HFFc6 (cell line): ENCODE measurements at regions not wholly inside any gene's neighbourhood (a gene's known extent, or its start where the extent isn't known, plus 50 kb on each side); places are given as distances from the start of the nearest gene placed in this dataset.

Source experiments
- DNase-seq: peaks from one replicate; pipeline ENCODE4 v3.0.0-alpha.2; 2018
- H3K27ac Mint-ChIP-seq: 2 replicates; pipeline ENCODE4 v1.8.0; 2020; ENCODE audit warnings: mild to moderate bottlenecking, mixed read lengths
- H3K27me3 Mint-ChIP-seq: 2 replicates; pipeline ENCODE4 v1.8.0; 2021; ENCODE audit warnings: mild to moderate bottlenecking, moderate library complexity, mixed read lengths; ENCODE audit not compliant: insufficient read depth
- H3K36me3 Mint-ChIP-seq: 2 replicates; pipeline ENCODE4 v1.8.0; 2021; ENCODE audit warnings: low read depth, mixed read lengths
- H3K4me1 Mint-ChIP-seq: 2 replicates; pipeline ENCODE4 v1.8.0; 2020; ENCODE audit warnings: low read depth, mixed read lengths
- H3K4me3 Mint-ChIP-seq: 2 replicates; pipeline ENCODE4 v1.8.0; 2020; ENCODE audit warnings: mild to moderate bottlenecking, moderate library complexity, mixed read lengths
- H3K9me3 Mint-ChIP-seq: 2 replicates; pipeline ENCODE4 v1.8.0; 2020; ENCODE audit warnings: mild to moderate bottlenecking, mixed read lengths
- TF ChIP-seq, protein P1 (sequence below): fragments of 200-600 bp; sonication (generic); IDR thresholded peaks from 2 replicates; pipeline ENCODE4 v1.5.0; 2021; ENCODE audit warnings: antibody characterized with exemption, mild to moderate bottlenecking

DNA sequence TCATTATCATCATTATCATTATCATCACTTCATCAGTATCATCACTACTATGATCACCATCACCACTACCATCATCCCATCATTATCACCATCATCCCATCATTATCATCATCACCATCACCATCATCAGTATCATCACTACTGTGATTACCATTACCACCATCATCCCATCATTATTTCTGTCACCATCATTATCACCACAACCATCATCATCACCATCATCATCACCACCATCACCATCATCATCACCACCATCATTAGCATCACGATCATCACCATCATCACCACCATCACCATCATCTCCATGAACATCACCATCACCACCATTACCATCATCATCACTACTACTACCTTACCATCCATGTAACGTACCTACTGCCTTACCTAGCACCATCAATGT, 368.8 kb downstream of the SEC14L1 start:
- Mint-ChIP-seq H3K4me1 (peaks cover 6% of the 10 kb centered on the region; the same call in 1 of the 2 replicates), H3K27me3 (peaks cover 6% of the 10 kb centered on the region; the same call in 1 of the 2 replicates), H3K9me3 (peaks cover 10% of the 10 kb centered on the region), H3K36me3 (peaks cover 9% of the 10 kb centered on the region), H3K27ac (no peak overlapping the region), H3K4me3 (no peak overlapping the region)
- DNase-seq, result no peak
- TF ChIP-seq, protein P1, sequence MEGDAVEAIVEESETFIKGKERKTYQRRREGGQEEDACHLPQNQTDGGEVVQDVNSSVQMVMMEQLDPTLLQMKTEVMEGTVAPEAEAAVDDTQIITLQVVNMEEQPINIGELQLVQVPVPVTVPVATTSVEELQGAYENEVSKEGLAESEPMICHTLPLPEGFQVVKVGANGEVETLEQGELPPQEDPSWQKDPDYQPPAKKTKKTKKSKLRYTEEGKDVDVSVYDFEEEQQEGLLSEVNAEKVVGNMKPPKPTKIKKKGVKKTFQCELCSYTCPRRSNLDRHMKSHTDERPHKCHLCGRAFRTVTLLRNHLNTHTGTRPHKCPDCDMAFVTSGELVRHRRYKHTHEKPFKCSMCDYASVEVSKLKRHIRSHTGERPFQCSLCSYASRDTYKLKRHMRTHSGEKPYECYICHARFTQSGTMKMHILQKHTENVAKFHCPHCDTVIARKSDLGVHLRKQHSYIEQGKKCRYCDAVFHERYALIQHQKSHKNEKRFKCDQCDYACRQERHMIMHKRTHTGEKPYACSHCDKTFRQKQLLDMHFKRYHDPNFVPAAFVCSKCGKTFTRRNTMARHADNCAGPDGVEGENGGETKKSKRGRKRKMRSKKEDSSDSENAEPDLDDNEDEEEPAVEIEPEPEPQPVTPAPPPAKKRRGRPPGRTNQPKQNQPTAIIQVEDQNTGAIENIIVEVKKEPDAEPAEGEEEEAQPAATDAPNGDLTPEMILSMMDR, result no peak

DNA sequence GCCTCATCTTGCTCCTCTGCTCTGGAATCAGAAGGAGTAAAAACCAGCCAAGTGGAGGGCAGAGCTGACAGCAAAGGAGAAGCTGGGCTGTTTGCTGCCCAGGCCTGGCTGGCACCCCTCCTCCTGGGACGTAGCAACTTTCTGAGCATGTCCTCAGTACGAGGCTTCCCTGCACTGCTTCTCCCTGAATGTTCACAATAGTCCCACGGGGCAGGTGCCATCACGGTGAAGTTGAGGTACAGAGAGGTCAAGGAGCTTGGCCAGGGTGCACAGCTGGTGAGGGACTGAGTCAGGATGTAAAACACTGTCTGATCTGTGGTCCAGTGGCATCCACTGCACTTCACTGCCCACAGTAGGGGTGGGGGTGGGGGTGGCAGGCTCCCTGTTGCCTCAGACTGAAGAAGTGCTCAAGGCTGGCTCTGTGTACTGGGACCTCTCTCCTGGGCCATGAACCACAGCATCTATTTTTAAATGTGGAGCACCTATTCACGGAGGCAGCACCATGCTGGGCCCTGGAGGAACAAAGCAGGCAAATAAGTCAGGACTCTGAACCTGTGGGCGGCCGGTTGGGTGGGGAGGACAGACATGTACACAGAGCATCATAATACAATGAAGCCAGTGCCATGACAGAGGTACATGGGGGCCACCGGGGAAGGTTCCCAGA, 369.5 kb downstream of the SEC14L1 start:
- no peak overlapping the region for H3K4me3 Mint-ChIP-seq
- H3K9me3 Mint-ChIP-seq, result peaks cover 10% of the 10 kb centered on the region
- H3K4me1 Mint-ChIP-seq, result peaks cover 6% of the 10 kb centered on the region; the same call in 1 of the 2 replicates
- peaks cover 9% of the 10 kb centered on the region for H3K36me3 Mint-ChIP-seq
- H3K27me3 Mint-ChIP-seq, result peaks cover 6% of the 10 kb centered on the region; the same call in 1 of the 2 replicates
- TF ChIP-seq, protein P1, result no peak
- no peak for DNase-seq
- no peak overlapping the region for H3K27ac Mint-ChIP-seq

DNA sequence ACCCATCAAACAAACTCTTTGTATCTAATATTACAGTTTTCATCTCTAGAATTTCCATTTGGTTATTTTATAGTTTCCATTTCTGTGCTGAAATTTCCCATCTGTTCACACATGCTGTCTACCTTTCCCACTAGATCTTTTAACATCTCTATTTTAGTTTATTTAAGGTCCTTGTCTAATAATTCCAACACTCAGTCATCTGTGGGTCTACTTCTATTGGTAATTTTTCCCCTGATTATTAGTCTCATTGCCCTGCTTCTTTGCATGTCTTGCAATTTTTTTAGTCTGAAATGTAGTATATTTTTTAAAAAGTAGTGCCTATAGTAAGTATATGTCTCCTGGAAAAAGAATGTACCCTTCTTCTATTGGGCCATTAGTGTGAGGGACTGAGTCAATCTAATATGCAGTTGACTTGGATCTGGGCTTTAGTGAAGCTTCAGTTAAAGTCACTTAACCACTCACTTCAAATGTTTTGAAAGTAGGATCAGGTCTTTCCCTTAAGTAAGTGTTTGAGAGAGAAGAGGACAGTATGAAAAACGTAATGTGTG, 370.8 kb downstream of the SEC14L1 start:
- H3K9me3 Mint-ChIP-seq, result peaks cover 10% of the 10 kb centered on the region
- no peak overlapping the region for H3K27ac Mint-ChIP-seq
- H3K4me1 Mint-ChIP-seq, result peaks cover 10% of the 10 kb centered on the region
- H3K27me3 Mint-ChIP-seq, result peaks cover 6% of the 10 kb centered on the region; the same call in 1 of the 2 replicates
- peaks cover 9% of the 10 kb centered on the region for H3K36me3 Mint-ChIP-seq
- no peak for DNase-seq
- TF ChIP-seq, protein P1, result no peak
- no peak overlapping the region for H3K4me3 Mint-ChIP-seq

DNA sequence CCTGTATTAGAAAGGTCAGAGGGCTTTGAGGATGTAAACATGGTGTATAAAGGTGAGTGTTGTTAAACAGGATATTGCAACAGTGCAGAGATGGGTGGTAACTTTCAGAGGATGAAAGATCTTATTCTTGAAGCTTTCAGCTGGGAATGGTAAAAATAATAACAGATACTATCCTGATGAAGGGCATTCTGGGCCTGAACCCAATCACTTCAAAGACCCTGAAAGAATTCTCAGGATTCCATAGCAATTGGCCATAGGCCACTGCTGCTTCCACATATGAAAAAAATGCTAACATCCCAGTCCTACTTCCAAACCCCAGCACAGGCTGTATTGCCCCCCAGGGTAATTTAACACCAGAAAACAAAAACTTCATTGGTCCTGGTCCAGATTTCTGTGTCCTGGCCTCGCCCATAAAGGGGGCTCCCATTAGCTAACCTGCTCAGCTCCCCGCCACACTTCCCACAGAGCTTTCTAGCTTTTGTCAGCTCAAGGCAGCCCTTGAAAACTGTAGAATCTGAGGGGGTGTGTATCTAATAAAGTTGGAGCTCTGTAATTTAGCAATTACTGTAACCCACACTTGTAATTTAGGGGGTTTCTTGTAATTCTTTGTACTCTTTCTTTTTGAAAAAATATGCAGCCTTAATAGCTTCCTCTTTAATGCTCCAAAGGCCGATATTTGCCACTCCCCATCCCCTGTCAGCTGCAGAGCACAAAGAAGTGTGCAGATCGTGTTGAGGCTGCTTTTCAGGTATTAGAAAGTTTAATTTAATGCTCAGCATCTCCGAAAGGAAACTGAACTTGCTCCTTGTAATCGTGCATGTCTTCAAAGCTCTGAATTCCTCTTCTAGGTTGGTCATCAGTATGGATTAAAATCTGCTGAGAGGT, 371.5 kb downstream of the SEC14L1 start:
- H3K9me3 Mint-ChIP-seq, result peaks cover 16% of the 10 kb centered on the region

DNA sequence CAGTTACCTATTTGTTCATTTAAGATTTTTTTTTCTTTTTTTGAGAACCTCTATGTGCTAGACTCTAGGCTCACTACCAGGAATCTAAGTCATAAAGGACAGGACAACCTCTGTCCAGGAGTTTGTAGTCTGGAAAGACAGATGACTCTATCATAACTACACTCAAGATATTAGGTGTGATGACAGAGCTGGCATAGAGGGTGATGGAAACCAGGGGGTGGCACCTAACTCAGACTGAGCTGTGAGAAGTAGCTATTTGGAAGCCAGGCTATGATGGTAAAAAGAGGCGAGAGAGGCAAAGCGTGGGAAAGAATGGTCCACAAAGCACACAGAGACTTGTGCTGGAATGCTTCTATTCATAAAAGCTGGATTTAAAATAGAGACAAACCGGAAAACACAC, 372.3 kb downstream of the SEC14L1 start:
- H3K27ac Mint-ChIP-seq, result no peak overlapping the region
- peaks cover 13% of the 10 kb centered on the region for H3K36me3 Mint-ChIP-seq
- no peak overlapping the region for H3K4me3 Mint-ChIP-seq
- H3K4me1 Mint-ChIP-seq, result peaks cover 18% of the 10 kb centered on the region
- H3K9me3 Mint-ChIP-seq, result peaks cover 16% of the 10 kb centered on the region
- no peak for DNase-seq
- TF ChIP-seq, protein P1, result no peak
- H3K27me3 Mint-ChIP-seq, result peaks cover 2% of the 10 kb centered on the region; the same call in 1 of the 2 replicates

More for the DNA sequence above, 371.5 kb downstream of the SEC14L1 start:
- H3K27ac Mint-ChIP-seq, result no peak overlapping the region
- no peak overlapping the region for H3K4me3 Mint-ChIP-seq
- peaks cover 18% of the 10 kb centered on the region for H3K4me1 Mint-ChIP-seq
- H3K27me3 Mint-ChIP-seq, result peaks cover 3% of the 10 kb centered on the region; the same call in 1 of the 2 replicates
- H3K36me3 Mint-ChIP-seq, result peaks cover 13% of the 10 kb centered on the region
- DNase-seq, result no peak
- TF ChIP-seq, protein P1, result no peak
